Sciatic nerve (tissue), 2 donors: ENCODE measurements at regions not wholly inside any gene's neighbourhood (a gene's known extent, or its start where the extent isn't known, plus 50 kb on each side); places are given as distances from the start of the nearest gene placed in this dataset.
A peak's percentile ranks its signal among the peaks of the same experiment; 100 is the strongest.
"Not testable (repeated sequence)": the region's sequence is repeated elsewhere in the genome, so short reads cannot be mapped to it uniquely, and the experiment has no call there.

Experiments used
- ATAC-seq: fragments of 200-7000 bp; cut with Tn5 transposase; one replicate; pipeline ENCODE4 v1.9.1; 2020; ENCODE audit warnings: mild to moderate bottlenecking, moderate library complexity
- DNase-seq: peaks from one replicate; pipeline ENCODE4 v3.0.0-alpha.2; 2020; ENCODE audit warnings: low spot score
- intact Hi-C: fragments of 100-400 bp; cut with DNase I; formaldehyde crosslinking; loops from one replicate; pipeline ENCODE4 v1.14.2; 2022
- donor health status: DM: no; HTN: no; CAD: no.
- donor health status: DM: no; HTN: no; CAD: no.

DNA sequence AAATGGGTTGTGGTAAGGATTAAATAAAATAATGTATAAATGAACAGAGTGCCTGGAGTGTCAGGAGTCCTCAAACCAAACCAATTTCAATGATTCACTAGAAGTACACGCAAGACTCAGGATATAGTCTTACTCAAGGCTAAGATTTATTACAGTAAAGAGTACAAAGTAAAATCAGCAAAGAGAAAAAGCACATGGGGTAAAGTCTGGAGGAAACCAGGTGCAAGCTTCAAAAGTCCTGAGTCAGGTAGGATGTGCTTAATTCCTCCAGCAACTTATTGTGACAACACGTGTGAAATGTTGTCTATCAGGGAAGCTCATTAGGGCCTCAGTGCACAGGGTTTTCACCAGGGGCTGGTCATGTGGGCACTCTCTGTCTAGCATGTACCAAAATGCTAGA lies 105.8 kb upstream of the NAP1L1 start:
- intact Hi-C loops, result no loop called here
- ATAC-seq, result no peak
- DNase-seq, result no peak

DNA sequence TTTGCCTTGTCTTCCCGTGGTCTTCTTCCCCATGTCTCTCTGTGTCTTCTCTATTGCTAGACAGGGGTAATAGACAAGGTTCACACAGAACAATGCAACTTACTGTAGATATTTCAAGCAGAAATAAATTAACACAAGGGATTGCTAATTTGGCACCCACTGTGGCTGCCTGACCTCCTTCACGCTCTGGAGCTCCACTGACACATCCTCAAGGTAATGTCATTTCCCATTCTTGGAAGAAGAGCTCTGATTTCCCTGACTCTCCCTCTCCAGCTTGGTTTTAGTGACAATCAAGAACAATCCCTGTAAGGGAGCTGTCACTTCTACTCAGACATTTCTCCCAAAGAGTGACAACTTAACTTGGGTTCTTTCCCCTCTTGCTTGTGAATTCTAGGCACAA lies 105.4 kb upstream of the NAP1L1 start:
- intact Hi-C loops, result no loop called here
- DNase-seq (no peak), ATAC-seq (no peak)

- ATAC-seq, result no peak
- DNase-seq, result no peak
- intact Hi-C loops, result no loop called here
These were observed 102.7 kb upstream of the NAP1L1 start for GRCh38 chr12:76187177-76187576.

DNA sequence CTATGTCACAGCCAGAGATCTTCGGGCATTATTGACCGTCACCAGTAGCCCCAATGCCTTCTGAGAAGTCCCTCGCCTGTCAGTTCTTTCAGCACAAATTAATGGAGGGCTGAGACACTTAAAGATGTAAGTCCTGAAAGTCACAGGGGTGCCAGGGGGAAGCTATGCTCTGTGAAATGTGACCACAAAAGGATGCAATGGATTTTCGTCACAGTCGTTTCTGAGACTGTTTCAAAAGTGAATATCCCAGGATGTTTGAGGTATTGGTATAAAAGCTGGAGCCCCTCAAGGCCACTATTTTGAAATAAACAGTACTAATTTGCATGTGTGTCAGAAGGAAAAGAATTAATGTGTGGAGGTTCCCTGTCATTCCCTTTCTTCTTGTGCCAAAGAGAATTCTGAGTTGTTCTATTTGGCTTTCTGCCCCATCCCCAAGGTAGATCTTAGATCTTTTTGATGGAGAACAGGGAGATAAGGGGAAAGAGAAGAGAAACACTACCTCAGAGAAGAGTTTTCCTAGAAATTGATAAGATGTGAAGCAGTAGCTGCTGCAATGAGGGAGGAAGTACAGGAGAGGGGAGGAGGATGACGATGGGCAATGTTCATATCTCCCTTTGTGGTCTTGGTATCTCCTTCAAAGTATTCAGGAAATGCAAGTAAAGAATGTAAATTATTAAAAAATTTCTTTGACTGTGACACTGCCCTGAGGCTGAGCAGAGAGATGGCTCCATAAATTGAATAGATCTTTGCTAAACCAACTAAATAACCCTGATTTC lies 101.8 kb upstream of the NAP1L1 start:
- intact Hi-C loops, result no loop called here
- no peak for ATAC-seq
- DNase-seq, result no peak

- intact Hi-C loops, result no loop called here
- no peak for DNase-seq
- peak; percentile 22 for ATAC-seq
These were observed 99.1 kb upstream of the NAP1L1 start for GRCh38 chr12:76183459-76184186.

GRCh38 chr12:76180401-76181277 lies 96.2 kb upstream of the NAP1L1 start:
- ATAC-seq (no peak), DNase-seq (no peak)
- intact Hi-C loops, result no loop called here

DNA sequence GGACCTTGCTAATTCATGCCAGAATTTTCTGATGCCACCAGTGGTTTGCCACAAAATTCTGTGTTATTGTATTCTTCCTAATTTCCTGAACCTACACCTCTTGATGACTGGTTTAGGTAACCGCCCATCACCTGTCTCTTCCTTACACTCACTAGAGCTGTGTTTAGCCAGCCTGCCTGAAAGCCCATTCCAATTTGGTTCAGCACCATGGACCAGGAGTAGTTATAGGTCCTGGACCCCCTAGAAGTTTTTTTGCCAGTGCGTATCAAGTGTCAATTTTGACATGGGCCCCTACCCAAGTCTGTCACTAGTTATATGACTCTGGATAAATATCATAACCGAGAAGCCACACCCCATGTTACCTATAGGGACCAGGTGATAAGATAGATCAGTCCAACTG lies 94.0 kb upstream of the NAP1L1 start:
- ATAC-seq (no peak), DNase-seq (no peak)
- intact Hi-C loops, result no loop called here

GRCh38 chr12:76177821-76178220 lies 93.3 kb upstream of the NAP1L1 start:
- no peak for DNase-seq
- no peak for ATAC-seq
- intact Hi-C loops, result no loop called here

DNA sequence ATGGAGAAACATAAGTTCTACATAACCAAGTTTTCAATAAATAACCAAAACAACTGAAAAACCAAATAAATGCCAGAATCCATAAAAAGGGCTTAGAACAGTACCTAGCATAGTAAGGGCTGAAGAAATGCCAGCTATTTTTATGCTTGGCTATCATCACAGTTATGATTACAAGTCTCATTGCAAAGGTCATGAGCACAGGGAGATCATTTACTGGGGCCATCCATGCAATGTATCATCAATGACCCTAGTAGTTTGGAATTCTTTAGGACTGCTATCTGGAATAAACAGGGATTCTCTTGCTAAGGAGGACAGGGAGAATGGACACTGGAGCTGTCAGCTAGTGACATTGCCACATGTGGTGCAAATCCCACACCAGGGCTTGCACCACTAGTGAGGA lies 92.5 kb upstream of the NAP1L1 start:
- intact Hi-C loops, result no loop called here
- ATAC-seq (no peak), DNase-seq (no peak)

DNA sequence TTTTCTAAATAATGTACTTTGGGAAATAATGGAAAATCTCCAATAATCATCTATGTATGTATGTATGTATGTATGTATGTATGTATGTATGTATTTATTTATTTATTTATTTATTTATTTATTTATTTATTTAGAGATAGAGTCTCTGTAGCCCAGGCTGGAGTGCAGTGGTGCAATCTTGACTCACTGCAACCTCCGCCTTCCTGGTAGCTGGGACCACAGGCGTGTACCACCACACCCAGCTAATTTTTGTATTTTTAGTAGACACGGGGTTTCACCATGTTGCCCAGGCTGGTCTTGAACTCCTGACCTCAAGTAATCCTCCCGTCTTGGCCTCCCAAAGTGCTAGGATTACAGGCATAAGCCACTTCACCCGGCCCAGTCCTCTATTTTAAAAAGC lies 91.5 kb upstream of the NAP1L1 start:
- ATAC-seq, intact Hi-C loops, DNase-seq: not testable (repeated sequence)

DNA sequence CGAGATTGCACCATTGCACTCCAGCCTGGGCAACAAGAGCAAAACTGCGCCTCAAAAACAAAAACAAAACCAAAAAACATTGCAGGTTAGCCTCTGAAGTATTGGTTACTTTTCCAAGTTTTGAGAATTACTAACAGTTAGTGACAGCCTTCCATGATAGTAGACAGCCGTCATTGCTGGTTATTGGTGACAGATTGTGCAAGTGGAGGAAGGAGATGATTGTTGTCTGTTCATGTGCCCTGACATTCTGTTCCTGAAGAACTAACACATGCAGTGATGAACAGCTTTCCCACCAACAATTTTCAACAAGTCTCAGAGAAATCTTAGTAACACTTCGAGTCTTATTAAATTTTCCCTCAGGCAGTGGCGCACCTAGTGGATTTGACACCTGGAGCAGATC lies 89.3 kb upstream of the NAP1L1 start:
- DNase-seq, result no peak
- intact Hi-C loops, result no loop called here
- ATAC-seq, result no peak

GRCh38 chr12:76158518-76159321 lies 74.2 kb upstream of the NAP1L1 start:
- DNase-seq (no peak), ATAC-seq (peak; percentile 87)
- intact Hi-C loops, result no loop called here

GRCh38 chr12:76156726-76157125 lies 72.2 kb upstream of the NAP1L1 start:
- ATAC-seq, result no peak
- no peak for DNase-seq
- intact Hi-C loops, result no loop called here

DNA sequence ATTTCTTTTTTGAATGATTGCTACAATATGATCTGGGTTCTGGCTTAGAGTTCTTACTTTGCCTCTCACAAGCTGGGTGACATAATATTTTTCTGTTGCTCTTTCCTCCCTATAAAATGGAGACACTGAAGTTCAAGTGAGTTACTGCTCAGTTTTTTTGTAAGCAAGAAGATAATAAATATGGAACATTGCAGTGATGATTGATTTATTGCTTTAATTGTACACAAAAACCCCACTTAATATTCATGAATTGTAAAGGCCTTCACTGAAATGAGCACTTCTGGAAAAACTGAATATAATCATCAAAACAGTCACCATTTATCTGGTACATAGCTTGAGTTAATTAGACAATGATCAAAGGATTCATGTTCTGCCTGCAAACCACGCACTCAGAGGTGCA lies 71.8 kb upstream of the NAP1L1 start:
- ATAC-seq (no peak), DNase-seq (no peak)
- intact Hi-C loops, result no loop called here

DNA sequence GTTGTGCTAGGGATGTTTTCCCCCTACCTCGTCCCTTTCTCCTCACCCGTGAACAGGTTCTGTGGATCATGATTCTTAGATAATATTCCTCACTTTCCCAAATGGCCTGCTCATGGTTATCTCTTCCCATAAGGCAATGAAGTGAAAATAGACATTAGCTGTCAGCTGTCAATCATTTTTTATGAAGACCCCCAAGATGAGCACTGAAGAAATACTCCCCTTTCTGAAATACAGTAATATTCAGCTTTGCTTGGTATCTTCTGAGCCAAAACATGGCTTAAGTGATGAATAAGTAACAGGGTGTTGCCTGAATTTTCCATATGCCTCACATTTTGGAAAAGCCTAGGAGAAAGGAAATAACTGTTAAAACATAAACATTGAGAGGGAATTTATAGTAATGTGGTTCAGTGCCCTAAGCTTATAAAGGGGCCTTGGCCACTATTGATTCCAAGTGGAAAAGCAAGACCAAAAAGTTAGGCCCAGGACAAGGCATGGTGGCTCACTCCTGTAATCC lies 70.7 kb upstream of the NAP1L1 start:
- DNase-seq (no peak), ATAC-seq (no peak)
- intact Hi-C loops, result no loop called here

DNA sequence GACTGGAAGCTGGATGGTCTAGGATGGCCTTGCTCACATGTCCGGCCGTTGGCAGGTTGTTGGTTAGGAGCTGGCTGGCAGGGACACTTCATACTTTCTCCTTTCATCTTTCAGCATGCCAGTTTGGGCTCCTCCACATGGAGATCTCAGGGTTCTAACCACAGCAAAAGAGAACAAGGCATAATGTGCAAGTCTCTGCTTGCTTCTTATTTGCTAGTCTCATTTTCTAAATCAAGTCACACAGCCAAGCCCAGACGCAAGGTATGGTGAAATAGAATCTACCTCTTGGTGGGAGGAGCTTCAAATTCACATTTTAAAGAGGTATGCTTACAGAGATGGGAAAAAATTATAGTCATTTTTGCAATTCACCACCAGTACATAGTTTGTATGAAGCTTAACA lies 69.1 kb upstream of the NAP1L1 start:
- intact Hi-C loops, result loop anchor here (5.0 kb wide), 1 partner anchor 1736 kb away; no protein-coding TSS in a partner anchor
- DNase-seq (no peak), ATAC-seq (no peak)

GRCh38 chr12:76152181-76152807 lies 67.8 kb upstream of the NAP1L1 start:
- ATAC-seq, result no peak

GRCh38 chr12:76144245-76144549 lies 59.7 kb upstream of the NAP1L1 start:
- intact Hi-C loops, result no loop called here
- no peak for DNase-seq
- no peak for ATAC-seq

More at GRCh38 chr12:76152181-76152807, 67.8 kb upstream of the NAP1L1 start:
- no peak for DNase-seq
- intact Hi-C loops, result loop anchor here (5.0 kb wide), 1 partner anchor 1735 kb away; no protein-coding TSS in a partner anchor
